HG03135 (cell line): ENCODE measurements at regions not wholly inside any gene's neighbourhood (a gene's known extent, or its start where the extent isn't known, plus 50 kb on each side); places are given as distances from the start of the nearest gene placed in this dataset.
A peak's percentile ranks its signal among the peaks of the same experiment; 100 is the strongest.

Experiments used
- ATAC-seq: cut with Tn5 transposase; IDR thresholded peaks from one replicate; pipeline ENCODE4 v1.9.1; 2021; ENCODE audit warnings: mild to moderate bottlenecking, moderate library complexity; ENCODE audit not compliant: unreplicated experiment

- ATAC-seq: no peak
Measured at GRCh38 chr2:12162269-12163247, 416.1 kb downstream of the LPIN1 start.

- no peak for ATAC-seq
Measured at GRCh38 chr2:12163866-12164265, 417.4 kb downstream of the LPIN1 start.

- no peak for ATAC-seq
Measured at GRCh38 chr2:12164689-12165088, 418.3 kb downstream of the LPIN1 start.

- ATAC-seq: no peak
Measured at GRCh38 chr2:12167525-12168317, 421.3 kb downstream of the LPIN1 start.

- ATAC-seq: no peak
Measured at GRCh38 chr2:12168354-12168753, 421.9 kb downstream of the LPIN1 start.

GRCh38 chr2:12168791-12169388 lies 422.5 kb downstream of the LPIN1 start:
- ATAC-seq: no peak

- ATAC-seq: no peak
Measured at GRCh38 chr2:12169721-12170120, 423.3 kb downstream of the LPIN1 start.

GRCh38 chr2:12170121-12170520 lies 423.7 kb downstream of the LPIN1 start:
- no peak for ATAC-seq

- ATAC-seq: no peak
Measured at GRCh38 chr2:12173271-12173942, 427.0 kb downstream of the LPIN1 start.

GRCh38 chr2:12173943-12174340 lies 427.5 kb downstream of the LPIN1 start:
- no peak for ATAC-seq

GRCh38 chr2:12175323-12175722 lies 428.9 kb downstream of the LPIN1 start:
- ATAC-seq: no peak

GRCh38 chr2:12176623-12177454 lies 430.4 kb downstream of the LPIN1 start:
- ATAC-seq: peak; percentile 84

GRCh38 chr2:12177455-12178288 lies 431.2 kb downstream of the LPIN1 start:
- ATAC-seq: peak; percentile 55

GRCh38 chr2:12178289-12179080 lies 432.1 kb downstream of the LPIN1 start:
- ATAC-seq: no peak

GRCh38 chr2:12180031-12180430 lies 433.6 kb downstream of the LPIN1 start:
- ATAC-seq: no peak

- no peak for ATAC-seq
Measured at GRCh38 chr2:12183032-12183645, 436.7 kb downstream of the LPIN1 start.

- no peak for ATAC-seq
Measured at GRCh38 chr2:12192762-12193161, 446.3 kb downstream of the LPIN1 start.

GRCh38 chr2:12194968-12195367 lies 448.5 kb downstream of the LPIN1 start:
- no peak for ATAC-seq
